WTC11 (cell line): ENCODE measurements at regions not wholly inside any gene's neighbourhood (a gene's known extent, or its start where the extent isn't known, plus 50 kb on each side); places are given as distances from the start of the nearest gene placed in this dataset.

ENCODE experiments used
- CTCF ChIP-seq: fragments of 200-600 bp; IDR thresholded peaks from 2 replicates; pipeline ENCODE4 v1.8.0; 2022; ENCODE audit warnings: antibody characterized with exemption
- E2F1 ChIP-seq: sonication (generic); formaldehyde crosslinking; IDR thresholded peaks from 2 replicates; pipeline ENCODE4 v1.8.0; 2022; ENCODE audit warnings: mild to moderate bottlenecking, missing genetic modification reagents
- ELF4 ChIP-seq: sonication (generic); formaldehyde crosslinking; IDR thresholded peaks from 2 replicates; pipeline ENCODE4 v1.8.1; 2022; ENCODE audit warnings: low read depth, mild to moderate bottlenecking, moderate library complexity, missing genetic modification reagents
- KAT7 ChIP-seq: sonication (generic); formaldehyde crosslinking; IDR thresholded peaks from 2 replicates; pipeline ENCODE4 v1.8.1; 2023; ENCODE audit warnings: missing genetic modification reagents, mild to moderate bottlenecking, borderline replicate concordance
- ZBTB21 ChIP-seq: sonication (generic); formaldehyde crosslinking; IDR thresholded peaks from 2 replicates; pipeline ENCODE4 v1.8.1; 2023; ENCODE audit warnings: mild to moderate bottlenecking, missing genetic modification reagents, borderline replicate concordance
- ZNF138 ChIP-seq: sonication (generic); formaldehyde crosslinking; conservative IDR thresholded peaks from 2 replicates; pipeline ENCODE4 v1.8.1; 2022; ENCODE audit warnings: mild to moderate bottlenecking, moderate library complexity, missing genetic modification reagents
- ZNF263 ChIP-seq: sonication (generic); formaldehyde crosslinking; IDR thresholded peaks from 2 replicates; pipeline ENCODE4 v1.8.1; 2022; ENCODE audit warnings: low read depth, mild to moderate bottlenecking, moderate library complexity, missing genetic modification reagents
- TF ChIP-seq, protein P1 (sequence below): sonication (generic); formaldehyde crosslinking; IDR thresholded peaks from 2 replicates; pipeline ENCODE4 v1.8.0; 2022; ENCODE audit warnings: mild to moderate bottlenecking, missing genetic modification reagents

- TF ChIP-seq, protein P1, sequence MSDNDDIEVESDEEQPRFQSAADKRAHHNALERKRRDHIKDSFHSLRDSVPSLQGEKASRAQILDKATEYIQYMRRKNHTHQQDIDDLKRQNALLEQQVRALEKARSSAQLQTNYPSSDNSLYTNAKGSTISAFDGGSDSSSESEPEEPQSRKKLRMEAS (CRISPR knock-in tag), result no peak
- TF ChIP-seq CTCF (no peak), ZBTB21 (CRISPR knock-in tag) (no peak), KAT7 (CRISPR knock-in tag) (no peak), E2F1 (CRISPR knock-in tag) (no peak), ZNF263 (CRISPR knock-in tag) (no peak), ZNF138 (CRISPR knock-in tag) (no peak), ELF4 (CRISPR knock-in tag) (no peak)
Observed at GRCh38 chr6:65938000-65938399, 231.0 kb upstream of the EYS start.
